ENCODE measurements at regions not wholly inside any gene's neighbourhood (a gene's known extent, or its start where the extent isn't known, plus 50 kb on each side); places are given as distances from the start of the nearest gene placed in this dataset.

GRCh38 chr15:39018966-39019365, 454.4 kb upstream of the RASGRP1 start:
- Histone ChIP-seq H3K27ac (no peak overlapping the region), H3K4me3 (no peak overlapping the region), H3K9me3 (no peaks in the 10 kb centered on the region), H3K27me3 (replicated peaks in 1 of 7) (no peaks in the 10 kb centered on the region), H3K36me3 (no peaks in the 10 kb centered on the region), H3K4me1 (no peaks in the 10 kb centered on the region)
- no peak for TF ChIP-seq CTCF (IDR thresholded peaks at IDR 0.05 in 8 of 11, conservative IDR thresholded peaks at IDR 0.05 in 3 of 11)
- TF ChIP-seq POLR2A (IDR thresholded peaks at IDR 0.05), result no peak
- TF ChIP-seq POLR2AphosphoS5 (IDR thresholded peaks at IDR 0.05), result no peak
- intact Hi-C loops (cut with DNase I; ENCODE audit: low total_unique reads), result no loop called here
- no peak for DNase-seq
- WGBS, 5 donors, result 27 to 55% (median 45%) methylated on average over 4 of the region's 4 CpGs

- Histone ChIP-seq H3K27ac (no peak overlapping the region), H3K4me1 (no peaks in the 10 kb centered on the region), H3K4me3 (no peak overlapping the region), H3K9me3 (no peaks in the 10 kb centered on the region), H3K27me3 (replicated peaks in 1 of 7) (no peaks in the 10 kb centered on the region), H3K36me3 (no peaks in the 10 kb centered on the region)
- TF ChIP-seq CTCF (IDR thresholded peaks at IDR 0.05 in 8 of 11, conservative IDR thresholded peaks at IDR 0.05 in 3 of 11), result no peak
- no peak for TF ChIP-seq POLR2A (IDR thresholded peaks at IDR 0.05)
- no peak for TF ChIP-seq POLR2AphosphoS5 (IDR thresholded peaks at IDR 0.05)
- intact Hi-C loops (cut with DNase I; ENCODE audit: low total_unique reads), result no loop called here
- DNase-seq, result no peak
- 63 to 71% (median 67%) methylated on average over 2 of the region's 2 CpGs for WGBS, 5 donors
Measured at GRCh38 chr15:39021341-39021740, 456.7 kb upstream of the RASGRP1 start.

GRCh38 chr15:39022532-39023305, 458.1 kb upstream of the RASGRP1 start:
- Histone ChIP-seq H3K4me3 (no peak overlapping the region), H3K4me1 (no peaks in the 10 kb centered on the region), H3K9me3 (no peaks in the 10 kb centered on the region), H3K27me3 (replicated peaks in 1 of 7) (no peaks in the 10 kb centered on the region), H3K36me3 (no peaks in the 10 kb centered on the region), H3K27ac (no peak overlapping the region)
- TF ChIP-seq POLR2A (IDR thresholded peaks at IDR 0.05) (no peak), POLR2AphosphoS5 (IDR thresholded peaks at IDR 0.05) (no peak), CTCF (IDR thresholded peaks at IDR 0.05 in 8 of 11, conservative IDR thresholded peaks at IDR 0.05 in 3 of 11) (no peak)
- 87 to 95% (median 91%) methylated on average over 4 of the region's 4 CpGs for WGBS, 5 donors
- DNase-seq, result no peak
- intact Hi-C loops (cut with DNase I; ENCODE audit: low total_unique reads), result no loop called here

GRCh38 chr15:39025321-39025720, 460.7 kb upstream of the RASGRP1 start:
- no peaks in the 10 kb centered on the region for H3K9me3 ChIP-seq
- 72 to 89% (median 86%) methylated on average over 4 of the region's 4 CpGs for WGBS, 5 donors
- intact Hi-C loops (cut with DNase I; ENCODE audit: low total_unique reads), result no loop called here
- no peaks in the 10 kb centered on the region for H3K4me1 ChIP-seq
- no peak for TF ChIP-seq CTCF (IDR thresholded peaks at IDR 0.05 in 8 of 11, conservative IDR thresholded peaks at IDR 0.05 in 3 of 11)
- no peak for TF ChIP-seq POLR2AphosphoS5 (IDR thresholded peaks at IDR 0.05)
- TF ChIP-seq POLR2A (IDR thresholded peaks at IDR 0.05), result no peak
- no peak for DNase-seq
- H3K27ac ChIP-seq, result peak overlapping the region in 4 of 8 donors; percentile 19 to 52 (median 26)
- no peaks in the 10 kb centered on the region for H3K36me3 ChIP-seq
- no peaks in the 10 kb centered on the region for H3K27me3 ChIP-seq (replicated peaks in 1 of 7)
- H3K4me3 ChIP-seq, result no peak overlapping the region

Data from spleen (tissue), 11 donors.